ENCODE measurements at regions not wholly inside any gene's neighbourhood (a gene's known extent, or its start where the extent isn't known, plus 50 kb on each side); places are given as distances from the start of the nearest gene placed in this dataset.

DNA sequence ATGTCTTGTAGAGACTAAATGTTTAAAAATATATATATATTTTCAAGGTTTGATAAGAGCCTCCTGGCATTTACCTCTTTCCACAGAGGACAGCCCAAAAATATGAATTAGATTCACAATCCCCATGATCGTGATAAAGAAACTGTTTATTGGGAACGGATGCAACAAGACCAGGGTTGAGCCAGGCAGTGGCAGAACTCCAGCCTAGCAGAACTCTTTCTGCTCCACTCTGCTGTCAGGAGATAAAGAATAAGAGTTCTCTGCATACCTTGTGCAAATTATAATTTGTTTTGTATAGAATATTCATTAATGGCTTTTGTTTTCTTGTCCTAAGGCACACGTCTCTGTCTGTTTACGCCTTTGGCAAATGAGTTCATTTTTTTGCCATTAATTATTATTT is 472.2 kb downstream of the TUSC1 start:
- H3K27me3 ChIP-seq (replicated peaks in 1 of 7), result no peaks in the 10 kb centered on the region
- 73 to 83% (median 81%) methylated on average over 4 of the region's 4 CpGs for WGBS, 5 donors
- no peak overlapping the region for H3K27ac ChIP-seq
- no peaks in the 10 kb centered on the region for H3K4me1 ChIP-seq
- no peaks in the 10 kb centered on the region for H3K36me3 ChIP-seq
- H3K9me3 ChIP-seq, result peaks cover 0 to 27% (median 6%) of the 10 kb centered on the region in 8 donors
- no peak for DNase-seq
- no peak for TF ChIP-seq POLR2AphosphoS5 (IDR thresholded peaks at IDR 0.05)
- no peak overlapping the region for H3K4me3 ChIP-seq
- intact Hi-C loops (cut with DNase I; ENCODE audit: low total_unique reads), result no loop called here

DNA sequence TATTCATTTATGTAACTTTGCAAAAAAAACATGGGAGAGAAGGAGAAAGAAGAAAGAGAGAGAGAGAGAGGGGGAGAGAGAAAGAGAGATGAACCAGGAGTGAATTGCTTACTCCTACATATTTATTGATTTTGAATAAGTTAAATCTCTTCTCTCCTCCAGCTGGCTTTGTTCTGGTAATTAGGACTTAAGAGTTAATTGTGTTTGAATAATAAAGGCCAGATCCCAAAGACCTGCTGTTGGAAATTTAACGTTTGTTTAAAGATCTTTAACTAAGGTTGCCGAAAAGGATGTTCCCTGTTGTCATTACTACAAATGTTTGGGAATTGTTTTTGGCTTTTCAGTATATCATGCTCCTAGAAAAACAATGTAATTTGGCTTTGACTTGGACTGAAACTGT is 473.0 kb downstream of the TUSC1 start:
- H3K9me3 ChIP-seq, result peaks cover 0 to 27% (median 6%) of the 10 kb centered on the region in 8 donors
- no peak overlapping the region for H3K27ac ChIP-seq
- no peak overlapping the region for H3K4me3 ChIP-seq
- H3K27me3 ChIP-seq (replicated peaks in 1 of 7), result no peaks in the 10 kb centered on the region
- WGBS, 5 donors, result 34 to 49% (median 41%) methylated on average over 2 of the region's 2 CpGs
- H3K4me1 ChIP-seq, result no peaks in the 10 kb centered on the region
- H3K36me3 ChIP-seq, result no peaks in the 10 kb centered on the region
- TF ChIP-seq POLR2A (IDR thresholded peaks at IDR 0.05) (no peak), POLR2AphosphoS5 (IDR thresholded peaks at IDR 0.05) (no peak), CTCF (IDR thresholded peaks at IDR 0.05 in 8 of 11, conservative IDR thresholded peaks at IDR 0.05 in 3 of 11) (no peak)
- intact Hi-C loops (cut with DNase I; ENCODE audit: low total_unique reads), result no loop called here
- DNase-seq, result no peak

GRCh38 chr9:25177858-25178257 is 500.4 kb downstream of the TUSC1 start:
- DNase-seq, result no peak
- no peak for TF ChIP-seq CTCF (IDR thresholded peaks at IDR 0.05 in 8 of 11, conservative IDR thresholded peaks at IDR 0.05 in 3 of 11)
- H3K4me3 ChIP-seq, result no peak overlapping the region
- intact Hi-C loops (cut with DNase I; ENCODE audit: low total_unique reads), result no loop called here
- no peaks in the 10 kb centered on the region for H3K4me1 ChIP-seq
- H3K9me3 ChIP-seq, result peaks cover 0 to 48% (median 34%) of the 10 kb centered on the region in 8 donors
- no peak overlapping the region for H3K27ac ChIP-seq
- H3K27me3 ChIP-seq (replicated peaks in 1 of 7), result no peaks in the 10 kb centered on the region
- WGBS, 5 donors, result 73 to 94% (median 77%) methylated on average over 4 of the region's 4 CpGs
- no peaks in the 10 kb centered on the region for H3K36me3 ChIP-seq

DNA sequence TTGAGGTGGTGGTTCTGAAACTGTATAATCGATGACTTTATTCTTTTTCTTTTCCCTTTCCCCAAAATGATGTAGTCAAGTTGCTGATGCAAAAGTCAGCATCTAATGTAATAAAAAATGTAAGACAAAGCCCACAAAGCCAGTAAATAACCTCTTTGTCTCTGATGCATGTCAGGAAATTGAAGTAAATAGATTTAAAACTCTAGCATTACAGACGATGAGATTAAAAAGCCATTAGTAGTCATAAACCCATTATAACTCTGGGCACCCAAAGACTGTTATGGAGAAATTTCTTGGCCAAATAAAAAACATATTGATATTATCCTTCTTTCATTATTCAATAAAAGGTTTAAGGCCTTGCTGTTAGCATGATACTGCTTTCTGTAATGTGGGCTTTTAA is 548.7 kb downstream of the TUSC1 start:
- peaks cover 0 to 31% (median 7%) of the 10 kb centered on the region in 8 donors for H3K9me3 ChIP-seq
- intact Hi-C loops (cut with DNase I; ENCODE audit: low total_unique reads), result no loop called here
- H3K36me3 ChIP-seq, result no peaks in the 10 kb centered on the region
- H3K4me3 ChIP-seq, result no peak overlapping the region
- 82 to 93% (median 90%) methylated on average over 2 of the region's 2 CpGs for WGBS, 5 donors
- no peak for DNase-seq
- H3K27ac ChIP-seq, result no peak overlapping the region
- H3K27me3 ChIP-seq (replicated peaks in 1 of 7), result no peaks in the 10 kb centered on the region
- no peak for TF ChIP-seq POLR2A (IDR thresholded peaks at IDR 0.05)
- no peak for TF ChIP-seq CTCF (IDR thresholded peaks at IDR 0.05 in 8 of 11, conservative IDR thresholded peaks at IDR 0.05 in 3 of 11)
- TF ChIP-seq POLR2AphosphoS5 (IDR thresholded peaks at IDR 0.05), result no peak
- no peaks in the 10 kb centered on the region for H3K4me1 ChIP-seq

GRCh38 chr9:25121811-25122210 is 556.4 kb downstream of the TUSC1 start:
- intact Hi-C loops (cut with DNase I; ENCODE audit: low total_unique reads), result no loop called here

More at GRCh38 chr9:25121811-25122210, 556.4 kb downstream of the TUSC1 start:
- TF ChIP-seq POLR2A (IDR thresholded peaks at IDR 0.05) (no peak), CTCF (IDR thresholded peaks at IDR 0.05 in 8 of 11, conservative IDR thresholded peaks at IDR 0.05 in 3 of 11) (no peak), POLR2AphosphoS5 (IDR thresholded peaks at IDR 0.05) (no peak)
- no peak for DNase-seq
- Histone ChIP-seq H3K27me3 (replicated peaks in 1 of 7) (no peaks in the 10 kb centered on the region), H3K4me3 (no peak overlapping the region), H3K36me3 (no peaks in the 10 kb centered on the region), H3K27ac (no peak overlapping the region), H3K9me3 (peaks cover 0 to 25% (median 5%) of the 10 kb centered on the region in 8 donors), H3K4me1 (no peaks in the 10 kb centered on the region)

All from spleen (tissue), 11 donors.